DMS 273 treated with DMSO at 0.1 percent for 48 hours (cell line): ENCODE measurements at regions not wholly inside any gene's neighbourhood (a gene's known extent, or its start where the extent isn't known, plus 50 kb on each side); places are given as distances from the start of the nearest gene placed in this dataset.
A peak's percentile ranks its signal among the peaks of the same experiment; 100 is the strongest.
"Not testable (repeated sequence)": the region's sequence is repeated elsewhere in the genome, so short reads cannot be mapped to it uniquely, and the experiment has no call there.

Source experiments
- DNase-seq: peaks from one replicate; lab custom pipeline; 2025; lab: John Stamatoyannopoulos, UW

- DNase-seq: no peak
Measured at GRCh38 chrX:10676235-10676957, 56.0 kb upstream of the MID1 start.

DNA sequence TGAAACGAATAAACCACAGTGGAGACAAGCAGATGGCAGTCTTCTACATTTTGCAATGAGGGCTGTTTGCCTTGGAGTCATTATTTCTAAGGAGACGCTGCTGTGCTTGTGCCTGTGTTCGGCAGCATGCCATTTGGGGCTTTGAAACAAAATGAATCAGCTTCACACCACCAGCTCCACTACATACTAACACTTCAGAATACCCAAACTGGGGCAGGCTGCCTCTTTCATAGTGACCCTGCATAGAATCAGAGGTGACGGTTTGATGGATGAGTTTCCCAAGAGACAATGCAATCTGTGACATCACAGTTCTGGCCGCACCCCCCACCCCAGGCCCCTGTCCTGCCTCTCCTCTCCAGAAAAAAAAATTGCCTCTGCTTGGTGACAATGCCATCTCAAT, 57.1 kb upstream of the MID1 start:
- DNase-seq: no peak

DNA sequence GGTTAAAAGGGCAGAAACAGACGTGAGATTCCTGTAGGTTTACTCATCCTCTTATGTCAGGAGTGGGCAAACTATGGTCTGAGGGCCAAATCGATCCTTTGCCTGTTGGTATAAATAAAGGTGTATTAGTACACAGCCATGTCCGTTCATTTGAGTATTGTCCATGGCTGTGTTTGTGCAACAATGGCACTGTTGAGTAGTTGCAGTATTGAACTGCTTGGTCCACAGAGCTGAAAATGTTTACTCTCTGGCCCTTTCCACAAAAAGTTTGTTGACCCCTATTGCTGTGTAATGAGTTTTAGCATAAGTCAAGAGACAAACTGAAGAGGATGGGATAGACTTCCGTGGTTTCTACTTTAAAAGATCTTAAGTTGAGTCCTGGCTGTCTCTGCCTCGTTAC, 59.0 kb upstream of the MID1 start:
- no peak for DNase-seq

DNA sequence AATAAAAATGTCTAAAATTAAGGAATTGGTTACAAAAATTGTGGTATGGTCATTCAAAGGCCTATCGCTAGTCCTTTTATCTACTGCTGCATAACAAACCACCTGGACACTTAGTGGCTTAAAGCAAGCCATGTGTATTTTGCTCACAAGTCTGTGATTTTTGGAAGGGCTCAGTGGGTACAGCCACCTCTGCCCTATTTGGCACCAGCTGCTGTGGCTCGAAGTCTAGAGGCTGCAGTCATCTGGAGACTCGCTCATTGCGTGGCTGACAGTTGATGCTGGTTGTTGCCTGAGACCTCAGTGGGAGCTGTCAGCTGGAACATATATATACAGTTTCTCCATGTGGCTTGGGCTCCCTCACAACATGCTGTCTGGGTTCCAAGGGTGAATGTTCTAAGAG, 60.8 kb upstream of the MID1 start:
- DNase-seq: no peak

DNA sequence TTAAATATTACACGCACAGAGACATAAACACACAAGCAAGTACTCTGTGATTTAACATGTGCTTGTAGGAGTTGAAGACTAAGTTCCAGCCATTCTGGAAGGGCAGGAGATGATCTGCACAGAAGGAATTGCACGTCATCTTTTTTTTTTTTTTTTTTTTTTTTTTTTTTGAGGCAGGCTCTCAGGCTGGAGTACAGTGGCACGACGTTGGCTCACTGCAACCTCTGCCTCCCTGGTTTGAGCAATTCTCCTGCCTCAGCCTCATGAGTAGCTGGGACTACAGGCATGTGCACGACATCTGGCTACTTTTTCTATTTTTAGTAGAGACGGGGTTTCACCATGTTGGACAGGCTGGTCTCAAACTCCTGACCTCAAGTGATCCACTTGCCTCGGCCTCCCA, 63.2 kb upstream of the MID1 start:
- DNase-seq: not testable (repeated sequence)

DNA sequence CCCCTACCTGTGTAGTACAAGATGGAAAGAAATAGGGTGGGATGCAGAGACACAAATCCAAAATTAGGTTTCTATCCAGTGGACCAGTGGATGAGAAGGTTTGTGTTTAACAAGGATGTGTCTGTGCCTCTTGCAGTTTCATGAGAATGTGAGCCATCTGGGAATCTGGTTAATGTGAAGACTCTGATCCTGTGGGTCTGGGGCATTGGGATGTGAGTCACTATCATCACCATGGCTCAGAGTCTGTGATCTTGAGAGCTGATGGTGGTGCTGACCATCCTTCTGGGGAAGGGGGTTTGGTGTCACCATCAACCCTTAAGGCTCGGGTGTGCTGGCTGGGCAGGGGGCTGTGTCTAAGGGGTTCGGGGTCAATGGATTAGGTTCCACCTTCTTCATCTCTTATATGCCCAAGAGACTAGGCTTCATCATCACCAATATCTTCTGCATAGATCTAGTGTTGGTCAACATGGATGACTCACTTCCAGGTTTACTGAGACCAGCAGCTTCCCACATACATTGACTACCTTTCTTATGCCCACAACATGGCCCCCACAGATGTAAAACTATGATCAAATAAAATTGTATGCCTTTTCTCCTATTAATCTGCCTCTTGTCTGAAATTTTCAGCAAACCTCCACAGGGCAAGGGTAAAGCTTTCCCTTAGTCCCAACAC, 65.7 kb upstream of the MID1 start:
- DNase-seq: no peak

GRCh38 chrX:10691751-10692150, 71.4 kb upstream of the MID1 start:
- not testable (repeated sequence) for DNase-seq

GRCh38 chrX:10697616-10698317, 77.4 kb upstream of the MID1 start:
- no peak for DNase-seq

DNA sequence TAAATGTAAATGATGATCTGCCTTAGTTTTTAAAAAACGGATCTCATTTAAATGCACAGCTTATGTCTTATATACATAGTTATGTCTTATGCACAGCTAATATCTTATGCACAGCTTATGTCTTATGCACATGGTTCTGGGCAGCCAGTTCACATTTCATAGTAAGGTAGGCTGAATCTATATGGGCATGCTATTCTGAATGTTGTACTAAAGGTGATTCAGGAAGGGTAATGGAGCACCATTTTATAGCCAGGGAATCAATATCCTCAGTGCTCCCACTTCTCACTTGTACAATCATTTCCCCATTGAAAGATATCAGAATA, 77.9 kb upstream of the MID1 start:
- DNase-seq: no peak

DNA sequence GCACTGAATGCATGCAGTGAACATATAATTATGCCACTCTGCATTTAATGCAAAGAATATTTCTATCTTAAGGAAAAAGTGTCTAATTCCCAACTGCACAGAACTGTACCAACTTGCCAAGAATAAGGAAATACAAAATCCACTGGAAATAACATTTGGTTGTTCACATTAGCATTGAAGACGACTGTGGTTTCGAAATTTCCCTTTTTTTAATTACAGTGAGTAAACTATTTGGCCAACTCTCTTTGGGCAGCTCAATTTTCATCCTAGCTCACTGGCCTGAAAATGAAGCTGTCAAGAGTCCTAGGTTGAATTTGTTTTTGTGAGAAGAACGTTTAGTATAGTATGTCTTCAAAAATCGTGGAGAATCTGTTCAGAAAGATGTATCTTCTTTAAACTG, 81.6 kb upstream of the MID1 start:
- DNase-seq: no peak

GRCh38 chrX:10706342-10706741, 86.0 kb upstream of the MID1 start:
- not testable (repeated sequence) for DNase-seq

- DNase-seq: no peak
Measured at GRCh38 chrX:10707773-10708172, 87.4 kb upstream of the MID1 start.

DNA sequence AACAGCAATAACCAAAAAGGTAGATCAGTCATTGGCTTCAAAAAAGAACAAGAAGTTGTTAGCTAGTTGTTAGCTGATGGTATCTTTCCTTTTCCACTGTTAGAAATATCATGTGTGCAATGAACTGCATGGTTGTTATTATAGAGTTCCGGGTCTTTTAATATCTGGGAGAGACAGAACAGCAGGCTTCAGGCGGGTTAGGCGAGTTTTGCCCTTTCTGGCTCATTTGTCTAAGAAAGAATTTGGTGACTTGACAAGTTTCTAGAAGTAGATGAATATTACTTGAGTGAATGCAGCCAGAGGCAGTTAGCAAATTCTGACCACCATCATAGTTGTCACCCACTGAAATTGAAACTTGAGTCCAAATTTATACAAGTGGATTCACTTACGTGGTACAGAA, 88.9 kb upstream of the MID1 start:
- no peak for DNase-seq

- no peak for DNase-seq
Measured at GRCh38 chrX:10714531-10714930, 94.1 kb upstream of the MID1 start.

DNA sequence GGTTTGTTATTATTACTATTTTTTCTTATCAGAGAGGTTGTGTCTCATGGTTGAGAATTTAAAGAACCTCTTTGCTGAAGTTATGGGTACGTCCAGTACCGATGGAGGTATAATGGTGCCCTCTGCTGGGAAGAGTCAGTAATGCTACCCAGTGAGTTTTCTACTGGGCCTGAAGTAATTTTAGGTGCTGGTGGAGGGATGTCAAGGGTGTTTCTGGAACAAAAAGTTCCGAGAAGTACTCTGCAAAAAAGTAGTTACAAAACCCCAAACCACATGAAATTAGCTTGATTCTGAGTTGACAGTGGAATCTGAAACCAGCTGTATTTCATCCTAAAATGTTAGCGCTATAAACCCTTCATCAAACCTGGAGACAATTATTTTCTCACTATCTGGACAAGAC, 102.5 kb upstream of the MID1 start:
- DNase-seq: peak; percentile 26

- no peak for DNase-seq
Measured at GRCh38 chrX:10725071-10725470, 104.7 kb upstream of the MID1 start.

- no peak for DNase-seq
Measured at GRCh38 chrX:10726647-10727046, 106.3 kb upstream of the MID1 start.

DNA sequence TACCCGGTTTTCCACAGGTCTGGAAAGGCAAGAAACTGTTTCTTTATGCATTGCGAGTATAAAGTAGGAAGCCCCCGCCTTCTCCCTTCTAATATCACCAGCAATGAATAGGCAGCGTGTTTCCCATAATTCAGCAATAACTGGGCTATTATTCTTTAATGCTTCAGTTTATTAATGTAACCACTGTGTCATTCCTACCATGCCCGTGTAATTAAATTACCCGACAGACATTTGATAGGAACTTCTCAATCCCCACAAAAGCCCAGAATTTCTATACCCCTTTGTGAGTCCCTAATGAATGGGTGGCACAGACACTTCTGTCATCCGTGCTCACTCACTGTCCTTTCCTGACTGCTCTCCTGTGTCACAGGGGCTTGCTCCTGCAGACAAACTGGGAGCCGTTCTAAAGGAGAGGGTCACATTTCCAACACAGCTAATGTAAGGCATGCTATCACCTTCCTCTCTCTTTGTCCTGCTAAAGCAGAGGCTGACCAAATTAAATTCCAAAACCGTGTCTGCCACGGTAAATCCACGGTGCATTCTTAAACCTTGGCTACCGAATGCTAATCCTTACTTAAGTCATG, 108.5 kb upstream of the MID1 start:
- no peak for DNase-seq

DNA sequence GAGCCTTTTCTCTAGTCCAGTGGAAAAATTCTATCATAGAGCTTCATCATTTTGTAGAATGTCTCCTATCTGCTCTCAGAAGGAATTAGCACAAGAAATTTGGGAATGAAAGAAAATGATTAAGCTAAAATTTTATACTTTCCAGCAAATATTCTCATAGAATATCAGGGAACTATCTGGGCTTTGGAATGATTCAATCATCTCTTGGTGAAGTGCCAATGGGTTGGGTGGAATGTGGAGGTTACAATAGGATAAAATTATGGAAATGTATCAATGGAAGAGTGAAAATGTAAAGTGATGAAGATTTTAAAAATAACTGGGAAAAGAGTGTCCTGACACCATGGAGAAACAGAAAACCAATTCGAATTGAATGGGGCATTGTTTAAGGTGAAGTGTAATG, 119.0 kb upstream of the MID1 start:
- DNase-seq: no peak

DNA sequence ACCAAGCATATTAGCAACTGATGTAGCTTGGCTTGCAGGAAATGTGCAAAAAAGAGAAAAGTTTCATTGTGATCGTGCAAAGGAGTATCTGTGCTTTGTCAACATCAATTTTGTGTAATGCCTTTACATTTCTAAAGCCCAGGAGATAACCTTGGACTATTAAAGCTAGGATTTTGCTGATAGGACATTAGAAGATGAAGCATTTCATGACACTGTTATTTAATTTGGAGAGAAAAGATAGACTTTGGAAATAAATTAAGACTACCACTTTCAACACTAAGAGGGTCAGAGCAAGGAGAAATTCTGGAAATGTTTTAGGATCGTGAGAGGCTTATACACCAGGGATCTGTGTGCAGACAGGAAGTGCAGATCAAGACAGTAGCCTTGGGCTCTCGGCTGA, 120.6 kb upstream of the MID1 start:
- DNase-seq: no peak

- no peak for DNase-seq
Measured at GRCh38 chrX:10741550-10741949, 121.2 kb upstream of the MID1 start.

DNA sequence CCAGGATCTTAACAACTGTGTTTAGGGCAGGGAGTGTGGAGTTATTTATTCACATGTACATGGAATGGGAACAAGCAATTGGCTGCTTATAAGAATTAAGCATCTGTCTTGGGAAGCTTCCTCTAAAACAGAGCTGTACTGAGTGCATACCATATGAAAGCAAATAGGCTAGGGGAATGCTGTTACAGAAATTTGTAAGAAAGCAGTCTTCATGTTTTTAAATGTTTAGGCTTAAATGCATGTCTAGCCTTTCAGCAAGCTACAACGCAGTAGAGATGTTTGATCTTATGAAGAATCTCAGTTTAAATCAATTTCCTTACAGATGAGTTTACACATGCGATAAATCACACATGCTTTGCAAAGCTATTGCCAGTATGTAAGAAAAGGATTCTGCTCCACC, 123.1 kb upstream of the MID1 start:
- DNase-seq: no peak

DNA sequence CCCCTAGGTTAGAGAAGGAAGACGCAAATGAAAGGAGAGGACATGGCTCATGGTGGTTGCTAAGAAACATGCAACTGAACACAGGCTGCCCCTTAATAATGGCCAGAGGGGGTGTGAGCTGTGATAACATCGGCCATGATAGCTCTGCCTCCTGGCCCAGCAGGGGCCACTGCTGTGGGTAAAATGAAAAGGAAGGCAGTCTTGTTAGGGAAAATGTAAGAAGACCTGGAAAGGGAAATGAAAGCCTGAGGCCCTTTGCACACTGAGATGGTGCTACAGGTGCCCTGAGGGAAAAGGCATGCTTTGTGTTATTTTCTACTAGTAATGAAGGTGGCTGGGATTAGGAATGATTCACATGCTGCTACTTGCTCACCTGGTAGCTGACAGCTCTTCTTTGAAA, 123.6 kb upstream of the MID1 start:
- DNase-seq: no peak
